ENCODE measurements at regions not wholly inside any gene's neighbourhood (a gene's known extent, or its start where the extent isn't known, plus 50 kb on each side); places are given as distances from the start of the nearest gene placed in this dataset.

GRCh38 chr20:4555188-4555890 is 130.9 kb upstream of the PRNP start:
- no peak for DNase-seq

- no peak for DNase-seq
Observed at GRCh38 chr20:4554346-4554745, 131.9 kb upstream of the PRNP start.

DNA sequence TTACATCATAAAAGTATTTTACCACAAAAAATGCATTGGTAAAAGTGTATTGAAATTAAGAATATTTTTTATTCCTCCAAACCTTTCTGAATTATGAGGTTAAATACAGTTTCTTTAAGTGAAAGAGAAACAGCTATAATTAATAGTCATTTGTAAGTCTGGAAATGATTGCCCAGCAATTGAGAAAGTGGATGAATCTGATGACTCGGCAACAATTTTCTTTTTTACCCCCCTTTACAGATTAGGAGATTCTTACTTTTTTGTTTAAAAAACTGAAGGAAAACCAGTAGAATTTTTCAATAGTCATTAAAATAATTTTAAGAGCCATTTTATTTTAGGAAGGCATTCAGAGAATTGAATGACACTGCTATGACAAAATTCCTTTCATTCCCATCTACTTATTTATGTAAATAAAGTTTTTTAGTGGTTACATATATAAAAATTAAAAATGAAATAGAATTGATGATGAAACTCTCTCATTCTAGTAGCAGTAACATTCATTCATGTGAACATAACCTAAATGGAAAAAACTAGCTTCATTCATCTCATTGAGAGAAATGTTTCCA is 134.1 kb upstream of the PRNP start:
- no peak for DNase-seq

GRCh38 chr20:4550740-4551139 is 135.5 kb upstream of the PRNP start:
- DNase-seq = no peak

GRCh38 chr20:4549711-4550259 is 136.5 kb upstream of the PRNP start:
- no peak for DNase-seq

DNA sequence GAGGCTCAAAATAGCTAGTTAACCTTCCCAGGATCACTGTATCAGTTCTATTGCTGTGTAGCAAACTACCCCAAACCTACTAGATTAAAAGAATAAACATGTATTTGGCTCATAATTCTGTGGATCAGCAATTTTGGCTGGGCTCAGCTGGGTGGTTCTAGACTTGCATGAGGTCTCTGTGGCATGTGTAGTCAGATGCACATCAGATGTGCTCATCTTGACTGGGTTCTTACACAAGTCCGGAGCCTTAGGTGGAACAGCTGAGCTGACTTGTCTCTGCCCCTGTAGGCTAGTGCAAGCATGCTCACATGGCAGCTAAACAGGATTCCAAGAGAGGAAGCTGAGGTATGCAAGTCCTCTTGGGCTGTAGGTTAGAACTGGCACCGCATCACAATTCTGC is 137.7 kb upstream of the PRNP start:
- no peak for DNase-seq

- no peak for DNase-seq
Observed at GRCh38 chr20:4546786-4547185, 139.5 kb upstream of the PRNP start.

DNA sequence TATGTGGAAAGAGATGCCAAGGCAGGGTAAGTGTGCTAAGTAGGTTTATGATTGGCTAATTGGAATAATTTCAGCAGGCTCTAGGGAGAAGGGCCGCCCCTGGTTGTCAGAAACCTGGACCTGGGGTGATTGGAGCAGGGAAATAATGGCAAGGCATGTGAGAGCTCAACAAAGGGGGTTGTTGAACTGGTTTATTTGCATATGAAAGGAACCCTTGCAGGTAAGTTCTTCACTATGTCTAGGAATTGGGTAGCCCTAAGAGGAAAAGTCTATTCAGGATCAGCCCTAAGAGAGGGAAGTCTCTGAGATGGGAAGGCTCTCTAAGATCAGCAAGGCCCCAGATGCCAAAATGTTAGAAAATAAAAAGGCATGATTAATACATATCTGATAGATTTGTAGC is 139.9 kb upstream of the PRNP start:
- no peak for DNase-seq

- no peak for DNase-seq
Observed at GRCh38 chr20:4545526-4545925, 140.7 kb upstream of the PRNP start.

DNA sequence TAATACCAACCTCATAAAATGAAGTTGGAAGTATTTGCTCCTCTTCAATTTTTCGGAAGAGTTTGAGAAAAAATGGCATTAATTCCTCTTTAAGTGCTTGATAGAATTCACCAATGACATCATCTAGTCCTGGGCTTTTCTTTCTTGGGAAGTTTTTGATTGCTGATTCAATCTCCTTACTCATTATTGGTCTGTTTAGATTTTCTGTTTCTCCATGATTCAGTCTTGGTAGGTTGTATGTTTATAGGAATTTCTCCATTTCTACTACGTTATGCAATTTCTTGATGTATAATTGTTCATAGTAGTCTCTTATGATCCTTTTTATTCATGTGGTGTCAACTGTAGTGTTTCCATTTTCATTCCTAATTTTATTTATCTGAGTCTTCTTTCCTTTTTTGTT is 141.5 kb upstream of the PRNP start:
- DNase-seq = no peak

DNA sequence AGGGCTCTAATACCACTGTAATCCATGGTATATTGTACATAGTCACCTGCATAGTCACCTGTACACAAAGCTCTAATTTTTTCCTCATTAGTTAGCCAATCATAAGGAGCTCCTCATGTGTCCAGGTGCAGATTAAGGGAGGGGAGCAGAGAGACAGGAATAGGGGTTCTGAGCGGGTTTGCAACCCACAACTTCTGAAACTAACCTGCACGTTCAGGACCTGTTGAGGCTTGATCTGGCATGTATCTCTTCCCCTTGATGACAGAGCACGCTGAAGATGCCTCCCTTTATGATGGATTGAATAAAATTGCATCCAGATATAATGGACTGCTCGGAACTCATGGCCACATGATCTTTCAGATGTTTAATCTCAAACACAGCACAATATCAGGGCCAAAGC is 144.0 kb upstream of the PRNP start:
- no peak for DNase-seq

GRCh38 chr20:4534315-4534714 is 151.9 kb upstream of the PRNP start:
- DNase-seq = no peak

DNA sequence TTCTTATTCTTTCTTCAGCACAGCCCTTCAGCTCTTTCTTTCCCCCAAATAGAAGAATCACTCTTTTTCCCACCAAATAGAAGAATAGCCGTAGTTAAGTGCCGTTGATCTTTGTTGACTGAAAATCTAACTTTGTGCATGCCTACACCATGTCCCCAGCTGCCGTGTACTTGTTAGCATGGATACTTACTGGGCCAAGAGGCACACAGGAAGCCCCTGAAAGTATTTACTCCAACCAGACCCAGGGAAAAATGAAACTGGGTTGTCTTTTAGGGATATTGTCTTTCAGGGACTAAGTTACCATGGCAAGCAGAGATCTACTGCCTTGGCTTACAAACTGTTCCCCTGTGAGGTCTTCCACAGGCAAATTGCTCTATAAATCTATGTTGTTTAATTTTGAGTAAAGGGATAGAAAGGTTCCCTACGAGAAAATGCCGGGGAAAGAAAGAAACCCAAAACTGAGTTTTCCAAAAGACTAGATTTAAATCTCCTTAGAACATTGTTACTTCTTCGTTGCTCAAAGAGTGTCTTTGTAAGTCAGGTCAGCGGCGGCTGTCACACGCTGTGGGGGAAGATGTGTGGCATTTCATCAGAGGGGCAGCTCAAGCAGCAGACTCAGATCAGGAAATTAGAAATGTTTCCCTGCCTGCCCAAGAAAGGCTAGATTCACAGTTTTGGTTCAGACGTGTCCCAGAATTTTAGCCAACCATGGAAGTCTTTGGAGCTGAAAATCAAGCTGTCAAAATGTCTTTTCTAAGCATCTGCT is 152.7 kb upstream of the PRNP start:
- DNase-seq = no peak

- DNase-seq = no peak
Observed at GRCh38 chr20:4532772-4533171, 153.5 kb upstream of the PRNP start.

GRCh38 chr20:4524792-4525191 is 161.5 kb upstream of the PRNP start:
- DNase-seq = no peak

- no peak for DNase-seq
Observed at GRCh38 chr20:4524307-4524706, 161.9 kb upstream of the PRNP start.

- DNase-seq = no peak
Observed at GRCh38 chr20:4522310-4522709, 163.9 kb upstream of the PRNP start.

DNA sequence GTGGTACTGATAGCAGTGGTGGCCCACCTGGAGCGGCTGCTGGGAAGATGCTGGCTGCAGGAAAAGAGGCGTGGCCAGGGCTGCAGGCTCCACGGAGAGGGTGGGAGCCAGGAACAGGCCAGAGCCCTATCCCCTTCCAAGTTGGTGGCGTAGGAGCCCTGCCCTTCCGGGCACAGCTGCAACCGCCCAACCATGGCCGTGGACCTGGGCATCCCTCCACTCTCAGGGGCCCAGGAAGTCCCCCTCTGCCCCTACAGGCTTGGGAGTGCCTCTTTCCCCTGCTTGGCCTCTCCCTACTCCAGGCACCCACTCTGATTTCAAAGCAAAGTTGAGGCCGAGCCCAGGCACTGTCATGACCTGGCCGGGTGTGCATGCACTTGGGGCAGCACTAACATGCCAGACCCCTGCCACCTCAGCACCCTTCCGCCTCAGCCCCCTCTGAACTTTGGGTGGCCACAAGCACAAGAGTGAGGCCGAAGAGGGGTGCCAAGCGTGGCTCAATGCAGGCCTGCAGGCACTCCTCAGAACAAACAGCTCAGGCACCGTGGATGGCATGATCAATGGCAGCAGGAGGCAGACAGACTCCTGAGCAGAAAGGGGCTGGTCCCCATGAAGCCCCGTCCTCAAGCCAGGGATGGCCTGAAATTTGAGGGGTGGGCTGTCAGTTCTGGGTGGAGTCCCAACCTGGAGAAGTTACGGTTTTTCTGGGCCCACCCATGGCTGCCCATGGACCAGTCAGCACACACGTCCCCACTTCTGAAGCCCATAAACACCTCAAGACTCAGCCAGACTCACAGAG is 164.9 kb upstream of the PRNP start:
- DNase-seq = no peak

DNA sequence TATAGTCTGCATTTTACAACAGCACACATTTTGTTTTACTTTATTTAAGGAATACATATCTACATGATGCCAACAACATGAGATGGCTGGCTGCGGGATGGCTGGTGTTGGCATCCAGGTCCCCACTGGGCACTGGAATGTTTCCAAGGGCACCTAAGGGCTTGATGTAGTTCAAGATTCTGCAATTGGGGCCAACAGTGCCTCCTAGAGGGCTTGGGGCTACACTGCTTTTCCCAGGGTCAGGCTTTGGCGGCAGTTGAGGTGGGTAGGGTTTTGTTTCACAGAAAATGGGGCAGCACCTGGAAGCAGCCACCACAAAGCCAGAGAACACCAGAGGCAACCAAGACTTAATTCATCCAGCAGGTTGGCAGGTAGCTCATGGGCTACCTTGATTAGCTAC is 166.7 kb upstream of the PRNP start:
- DNase-seq = peak; percentile 30

- no peak for DNase-seq
Observed at GRCh38 chr20:4516876-4517275, 169.4 kb upstream of the PRNP start.

DNA sequence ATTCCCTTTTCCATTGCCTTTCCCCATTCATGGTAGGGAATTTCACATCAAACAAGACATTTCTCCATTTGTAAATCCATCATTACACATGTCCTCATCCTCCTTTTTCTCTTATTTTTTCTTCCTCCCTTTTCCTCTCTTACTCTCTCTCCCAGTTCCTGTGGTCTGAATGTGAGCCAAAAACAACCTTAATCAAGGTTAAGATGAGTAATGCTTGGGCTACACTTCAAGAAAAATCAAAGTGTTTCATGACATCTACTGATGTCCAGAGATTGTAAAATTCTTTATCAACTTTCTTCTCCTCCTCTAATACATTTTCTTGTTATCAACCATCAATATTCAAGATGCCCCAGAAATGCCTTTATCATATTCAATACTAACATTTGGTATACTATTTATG is 172.5 kb upstream of the PRNP start:
- no peak for DNase-seq

DNA sequence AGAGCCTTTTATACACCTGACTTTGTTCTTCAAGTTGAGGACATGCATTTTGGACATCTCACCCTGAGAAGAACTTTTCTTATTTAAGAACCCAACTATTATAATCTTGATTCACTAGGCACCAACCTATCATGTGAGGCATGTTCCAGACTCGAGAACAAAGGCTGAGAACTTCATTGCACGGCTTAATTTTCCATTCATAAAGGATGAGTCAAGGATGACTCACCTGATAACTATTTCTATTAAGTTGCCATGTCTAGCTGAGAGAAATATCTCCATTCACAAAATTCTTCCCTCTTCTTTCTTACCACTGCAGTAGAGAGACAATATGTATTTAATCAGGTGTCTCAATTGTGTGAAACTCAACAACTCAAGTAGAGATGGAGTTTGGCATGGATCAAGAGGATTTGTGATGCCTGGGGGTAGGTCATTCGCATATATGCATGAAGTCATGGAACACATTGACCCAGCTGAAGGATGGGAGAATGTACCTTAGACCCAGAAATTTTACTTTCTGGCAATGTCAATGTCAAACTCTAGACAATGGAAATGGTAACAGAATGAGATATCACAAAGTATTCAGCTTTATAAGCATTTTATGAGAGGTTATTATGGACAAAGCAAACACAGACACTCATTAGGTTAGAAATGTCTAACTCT is 173.2 kb upstream of the PRNP start:
- DNase-seq = no peak

GRCh38 chr20:4511776-4512175 is 174.5 kb upstream of the PRNP start:
- DNase-seq = no peak

Measured in OCI-M1 (cell line).